Motor neuron (in vitro differentiated cells): ENCODE measurements at regions not wholly inside any gene's neighbourhood (a gene's known extent, or its start where the extent isn't known, plus 50 kb on each side); places are given as distances from the start of the nearest gene placed in this dataset.
"Not testable (repeated sequence)": the region's sequence is repeated elsewhere in the genome, so short reads cannot be mapped to it uniquely, and the experiment has no call there.

Experiments
- ATAC-seq, 8 experiments: fragments of 200-7000 bp; cut with Tn5 transposase; replicated peaks in 6 of 8; 2 replicates each; pipeline ENCODE4 v1.8.0; 2021; ENCODE audit warnings: mild to moderate bottlenecking in 8 of 8, moderate library complexity in 8 of 8
- H3K27ac ChIP-seq, 2 donors: fragments of 250-450 bp; sonication (Bioruptor Pico); 2 replicates each; pipeline ENCODE4 v1.9.0; 2021; ENCODE audit warnings: antibody characterized with exemption in 2 of 2, mild to moderate bottlenecking in 2 of 2, moderate library complexity in 1 of 2
- H3K4me1 ChIP-seq, 2 donors: fragments of 250-450 bp; sonication (Bioruptor Pico); replicated peaks in 1 of 2; 2 replicates each; pipeline ENCODE4 v1.6.1; 2021; ENCODE audit warnings: antibody characterized with exemption in 2 of 2, mild to moderate bottlenecking in 2 of 2, moderate library complexity in 1 of 2
- H3K4me3 ChIP-seq, 5 donors: fragments of 250-450 bp; sonication (Bioruptor Pico); 2 replicates each; pipeline ENCODE4 v1.9.0; 2021; ENCODE audit warnings: antibody characterized with exemption in 5 of 5, mild to moderate bottlenecking in 5 of 5, moderate library complexity in 4 of 5
- WGBS, 10 experiments: fragments of 450-650 bp; shearing (Covaris generic); methylation state at CpG; one replicate each; pipeline ENCODE4 v1.0.0; 2022; 5-methylcytosine and 5-hydroxymethylcytosine counted together
- in situ Hi-C, 9 experiments: fragments of 400-800 bp; cut with MboI; loops; one replicate each; pipeline ENCODE4 v1.15.0; 2021; ENCODE audit warnings: low sequenced_read_pairs in 9 of 9, low pct_unique_long_range_greater_than_20kb in 2 of 9; ENCODE audit not compliant: unreplicated experiment in 9 of 9

GRCh38 chr6:67031451-67031850 lies 1324.4 kb upstream of the EYS start:
- H3K4me1 ChIP-seq, result no peaks in the 10 kb centered on the region
- WGBS, 10 experiments, result 10 to 100% (median 78%) methylated on average over 1 to 6 of the region's 9 CpGs; no CpG with 5 or more reads in 3 of the 10 experiments
- ATAC-seq, result no peak
- no peak overlapping the region for H3K4me3 ChIP-seq
- H3K27ac ChIP-seq, result no peak overlapping the region
- in situ Hi-C loops, result no loop called here

- 73 to 100% (median 94%) methylated on average over 1 to 17 of the region's 19 CpGs; no CpG with 5 or more reads in 5 of the 10 experiments for WGBS, 10 experiments
- Histone ChIP-seq H3K27ac (no peak overlapping the region), H3K4me1 (no peaks in the 10 kb centered on the region), H3K4me3 (no peak overlapping the region)
- ATAC-seq, result no peak
- in situ Hi-C loops, result no loop called here
Observed at GRCh38 chr6:67030861-67031260, 1323.8 kb upstream of the EYS start.

GRCh38 chr6:67016921-67017460 lies 1310.0 kb upstream of the EYS start:
- Histone ChIP-seq H3K4me1 (no peaks in the 10 kb centered on the region), H3K4me3 (no peak overlapping the region), H3K27ac (no peak overlapping the region)
- ATAC-seq, result no peak
- in situ Hi-C loops, result no loop called here
- WGBS, 10 experiments, result 0 to 50% (median 11%) methylated on average over 1 of the region's 1 CpG

GRCh38 chr6:67011441-67011840 lies 1304.4 kb upstream of the EYS start:
- ATAC-seq, result no peak
- no peak overlapping the region for H3K27ac ChIP-seq
- H3K4me1 ChIP-seq, result no peaks in the 10 kb centered on the region
- 0 to 92% (median 59%) methylated on average over 2 to 4 of the region's 4 CpGs for WGBS, 10 experiments
- H3K4me3 ChIP-seq, result no peak overlapping the region
- in situ Hi-C loops, result no loop called here

- in situ Hi-C loops, result no loop called here
Observed at GRCh38 chr6:67009818-67010217, 1302.8 kb upstream of the EYS start.

GRCh38 chr6:67003844-67004243 lies 1296.8 kb upstream of the EYS start:
- no peak overlapping the region for H3K27ac ChIP-seq
- no peaks in the 10 kb centered on the region for H3K4me1 ChIP-seq
- no peak for ATAC-seq
- 20 to 100% (median 78%) methylated on average over 2 to 3 of the region's 3 CpGs for WGBS, 10 experiments
- in situ Hi-C loops, result no loop called here
- H3K4me3 ChIP-seq, result no peak overlapping the region

More at GRCh38 chr6:67009818-67010217, 1302.8 kb upstream of the EYS start:
- no peak overlapping the region for H3K27ac ChIP-seq
- no peaks in the 10 kb centered on the region for H3K4me1 ChIP-seq
- H3K4me3 ChIP-seq, result no peak overlapping the region
- no peak for ATAC-seq
- 8 to 86% (median 66%) methylated on average over 2 to 8 of the region's 8 CpGs; no CpG with 5 or more reads in 1 of the 10 experiments for WGBS, 10 experiments

- H3K4me3 ChIP-seq, result no peak overlapping the region
- H3K27ac ChIP-seq, result no peak overlapping the region
- no peak for ATAC-seq
- 48 to 100% (median 91%) methylated on average over 2 of the region's 2 CpGs for whole genome bisulfite sequencing, 10 experiments
- H3K4me1 ChIP-seq, result no peaks in the 10 kb centered on the region
- in situ Hi-C loops, result no loop called here
Observed at GRCh38 chr6:67000121-67000520, 1293.1 kb upstream of the EYS start.

GRCh38 chr6:66997579-66997978 lies 1290.6 kb upstream of the EYS start:
- H3K4me1 ChIP-seq, H3K27ac ChIP-seq, in situ Hi-C loops, ATAC-seq, H3K4me3 ChIP-seq: not testable (repeated sequence)
- WGBS, 10 experiments, result 0 to 100% (median 57%) methylated on average over 1 of the region's 1 CpG; no CpG with 5 or more reads in 1 of the 10 experiments

GRCh38 chr6:66995669-66996068 lies 1288.6 kb upstream of the EYS start:
- no peak overlapping the region for H3K4me3 ChIP-seq
- in situ Hi-C loops, result no loop called here
- no peak overlapping the region for H3K27ac ChIP-seq
- ATAC-seq, result no peak
- 14 to 100% (median 82%) methylated on average over 1 of the region's 1 CpG; no CpG with 5 or more reads in 2 of the 10 experiments for WGBS, 10 experiments
- H3K4me1 ChIP-seq, result no peaks in the 10 kb centered on the region

- 18 to 100% (median 87%) methylated on average over 1 to 10 of the region's 10 CpGs for WGBS, 10 experiments
- ATAC-seq, in situ Hi-C loops: not testable (repeated sequence)
Observed at GRCh38 chr6:66993708-66994107, 1286.7 kb upstream of the EYS start.

GRCh38 chr6:66993272-66993671 lies 1286.2 kb upstream of the EYS start:
- 0 to 100% (median 81%) methylated on average over 1 to 3 of the region's 3 CpGs for WGBS, 10 experiments
- Histone ChIP-seq H3K4me3 (no peak overlapping the region), H3K4me1 (no peaks in the 10 kb centered on the region), H3K27ac (no peak overlapping the region)
- ATAC-seq, result no peak
- in situ Hi-C loops, result no loop called here

More at GRCh38 chr6:66993708-66994107, 1286.7 kb upstream of the EYS start:
- not testable (repeated sequence) for H3K27ac ChIP-seq, H3K4me3 ChIP-seq, H3K4me1 ChIP-seq

GRCh38 chr6:66992660-66993059 lies 1285.6 kb upstream of the EYS start:
- H3K4me3 ChIP-seq, result no peak overlapping the region

GRCh38 chr6:66986940-66987339 lies 1279.9 kb upstream of the EYS start:
- Histone ChIP-seq H3K4me1 (no peaks in the 10 kb centered on the region), H3K4me3 (no peak overlapping the region), H3K27ac (no peak overlapping the region)
- ATAC-seq, result no peak
- in situ Hi-C loops, result no loop called here

More at GRCh38 chr6:66992660-66993059, 1285.6 kb upstream of the EYS start:
- Histone ChIP-seq H3K27ac (no peak overlapping the region), H3K4me1 (no peaks in the 10 kb centered on the region)
- 8 to 100% (median 64%) methylated on average over 2 to 4 of the region's 4 CpGs for WGBS, 10 experiments
- in situ Hi-C loops, result no loop called here
- no peak for ATAC-seq

- in situ Hi-C loops, result no loop called here
- H3K4me1 ChIP-seq, result no peaks in the 10 kb centered on the region
- no peak for ATAC-seq
- no peak overlapping the region for H3K27ac ChIP-seq
- 33 to 60% (median 57%) methylated on average over 1 of the region's 1 CpG; no CpG with 5 or more reads in 7 of the 10 experiments for WGBS, 10 experiments
- no peak overlapping the region for H3K4me3 ChIP-seq
Observed at GRCh38 chr6:66985816-66986215, 1278.8 kb upstream of the EYS start.
